ENCODE measurements at regions not wholly inside any gene's neighbourhood (a gene's known extent, or its start where the extent isn't known, plus 50 kb on each side); places are given as distances from the start of the nearest gene placed in this dataset.

DNA sequence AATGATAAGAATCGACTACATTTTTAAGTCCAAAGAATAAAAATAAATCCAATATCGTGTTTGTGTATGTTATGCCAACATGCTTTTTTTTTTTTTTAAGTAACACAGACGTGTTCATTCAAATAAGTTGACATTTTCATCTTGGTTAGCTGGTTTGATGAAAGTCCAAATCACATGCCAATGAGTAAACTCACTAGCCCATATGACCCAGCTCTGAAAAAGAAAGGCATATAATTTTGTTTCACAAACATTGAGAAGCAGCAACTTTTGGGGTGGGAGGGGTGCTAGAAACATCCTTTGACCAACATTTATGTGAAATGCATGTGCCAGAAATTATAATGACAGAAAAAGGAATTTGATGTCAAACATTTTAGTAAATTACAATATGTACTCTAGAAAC lies 61.6 kb upstream of the SPP1 start:
- H3K9me1 ChIP-seq (ENCODE audit: control insufficient read depth, insufficient read depth, low read length), result no peaks in the 10 kb centered on the region
- intact Hi-C loops (cut with micrococcal nuclease), result no loop called here
- H3K4me2 ChIP-seq (ENCODE audit: insufficient read depth, low read length), result no peak overlapping the region
- no TSS peak for BruUV-seq (replicated peaks)
- TF ChIP-seq FOXK2 (conservative IDR thresholded peaks at IDR 0.05 in 1 of 2, IDR thresholded peaks at IDR 0.05 in 1 of 2; ENCODE audit: low read depth in 2 of 2) (no peak), ADNP (tag; IDR thresholded peaks at IDR 0.05) (no peak)
- H3K27ac ChIP-seq (ENCODE audit: extremely low read depth, low read depth, low read length), result no peak overlapping the region
- no peaks in the 10 kb centered on the region for H3K36me3 ChIP-seq (ENCODE audit: control insufficient read depth, insufficient read depth, low read length)
- ChIA-PET POLR2A (no interaction called here), CTCF (ENCODE audit: low intra/inter-chr PET ratio) (no interaction called here)
- no peaks in the 10 kb centered on the region for H4K20me1 ChIP-seq (replicated peaks; ENCODE audit: control insufficient read depth, insufficient read depth, low read length)
- H3K4me1 ChIP-seq (replicated peaks in 1 of 2; ENCODE audit: control insufficient read depth in 2 of 2, insufficient read depth in 2 of 2, low read length in 2 of 2), result no peaks in the 10 kb centered on the region
- FAIRE-seq (no peak), DNase-seq (ENCODE audit: extremely low read depth in 1 of 4, low spot score in 3 of 4) (no peak), ATAC-seq (no peak)
- H3K4me3 ChIP-seq, result no peak overlapping the region
- no peaks in the 10 kb centered on the region; a peak in 2 of 5 replicates for H3K27me3 ChIP-seq (ENCODE audit: control insufficient read depth in 2 of 2, insufficient read depth in 2 of 2, low read length in 2 of 2)
- no peaks in the 10 kb centered on the region for H3K9me3 ChIP-seq (replicated peaks; ENCODE audit: control insufficient read depth, insufficient read depth, low read depth, low read length)
- no peaks in the 10 kb centered on the region for H3K79me2 ChIP-seq (ENCODE audit: control insufficient read depth, insufficient read depth, low read length)
- no peak overlapping the region for H2AFZ ChIP-seq (ENCODE audit: low read depth, low read length)
- H3K9ac ChIP-seq (ENCODE audit: insufficient read depth in 1 of 2, low read depth in 2 of 2, low read length in 2 of 2), result no peak overlapping the region
- in situ Hi-C loops (cut with MboI), result no loop called here
- WGBS (ENCODE audit: insufficient coverage, low coverage, missing lambda C conversion rate), result 0% methylated on average over 3 of the region's 3 CpGs

DNA sequence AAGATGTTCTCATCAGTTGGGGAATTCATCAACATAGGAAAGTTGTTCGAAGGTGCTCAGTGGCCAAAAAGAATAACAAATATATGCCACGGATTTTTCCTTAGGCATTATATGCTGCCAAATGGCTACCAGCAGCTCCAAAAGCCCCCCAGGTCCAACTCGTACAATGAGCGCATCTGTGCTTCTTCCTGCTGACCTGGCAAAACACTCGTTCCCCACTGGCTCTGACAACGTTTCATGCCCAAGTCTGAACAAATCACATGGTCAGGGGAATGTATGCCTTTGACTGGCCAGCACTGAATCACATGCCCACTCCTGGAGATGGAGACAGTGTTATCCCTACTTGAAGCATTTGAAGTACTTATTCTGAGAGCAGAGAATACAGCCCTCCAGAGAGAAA lies 59.9 kb upstream of the SPP1 start:
- H3K27me3 ChIP-seq (ENCODE audit: control insufficient read depth in 2 of 2, insufficient read depth in 2 of 2, low read length in 2 of 2), result no peaks in the 10 kb centered on the region; a peak in 1 of 5 replicates
- no TSS peak for BruUV-seq (replicated peaks)
- no peak for FAIRE-seq
- H3K4me2 ChIP-seq (ENCODE audit: insufficient read depth, low read length), result no peak overlapping the region
- ChIA-PET CTCF (ENCODE audit: low intra/inter-chr PET ratio) (no interaction called here), POLR2A (no interaction called here)
- H3K79me2 ChIP-seq (ENCODE audit: control insufficient read depth, insufficient read depth, low read length), result no peaks in the 10 kb centered on the region
- no peaks in the 10 kb centered on the region for H3K36me3 ChIP-seq (ENCODE audit: control insufficient read depth, insufficient read depth, low read length)
- no peak for ATAC-seq
- no peak overlapping the region for H3K4me3 ChIP-seq
- H3K9me3 ChIP-seq (replicated peaks; ENCODE audit: control insufficient read depth, insufficient read depth, low read depth, low read length), result no peaks in the 10 kb centered on the region
- H3K4me1 ChIP-seq (replicated peaks in 1 of 2; ENCODE audit: control insufficient read depth in 2 of 2, insufficient read depth in 2 of 2, low read length in 2 of 2), result no peaks in the 10 kb centered on the region
- H4K20me1 ChIP-seq (replicated peaks; ENCODE audit: control insufficient read depth, insufficient read depth, low read length), result no peaks in the 10 kb centered on the region
- DNase-seq (ENCODE audit: extremely low read depth in 1 of 4, low spot score in 3 of 4), result no peak
- intact Hi-C loops (cut with micrococcal nuclease) (no loop called here), in situ Hi-C loops (cut with MboI) (no loop called here)
- no peak overlapping the region for H3K9ac ChIP-seq (ENCODE audit: insufficient read depth in 1 of 2, low read depth in 2 of 2, low read length in 2 of 2)
- no peaks in the 10 kb centered on the region for H3K9me1 ChIP-seq (ENCODE audit: control insufficient read depth, insufficient read depth, low read length)
- no peak overlapping the region for H2AFZ ChIP-seq (ENCODE audit: low read depth, low read length)
- WGBS (ENCODE audit: insufficient coverage, low coverage, missing lambda C conversion rate), result 0% methylated on average over 6 of the region's 6 CpGs
- H3K27ac ChIP-seq (ENCODE audit: extremely low read depth, low read depth, low read length), result no peak overlapping the region
- no peak for TF ChIP-seq CCAR2 (IDR thresholded peaks at IDR 0.05; ENCODE audit: low read depth, low read length)
- TF ChIP-seq C11orf30 (IDR thresholded peaks at IDR 0.05; ENCODE audit: low read depth), result no peak
- TF ChIP-seq SMARCE1 (IDR thresholded peaks at IDR 0.05), result no peak
- no peak for TF ChIP-seq ZNF76 (CRISPR knock-in tag; IDR thresholded peaks at IDR 0.05; ENCODE audit: borderline replicate concordance)
- TF ChIP-seq RB1 (IDR thresholded peaks at IDR 0.05; ENCODE audit: low read depth), result no peak
- TF ChIP-seq CEBPG (CRISPR knock-in tag; IDR thresholded peaks at IDR 0.05), result no peak
- TF ChIP-seq CEBPG (tag; conservative IDR thresholded peaks at IDR 0.05 in 1 of 2, IDR thresholded peaks at IDR 0.05 in 1 of 2), result no peak
- TF ChIP-seq CBFA2T2 (conservative IDR thresholded peaks at IDR 0.05), result no peak
- TF ChIP-seq, protein P1, sequence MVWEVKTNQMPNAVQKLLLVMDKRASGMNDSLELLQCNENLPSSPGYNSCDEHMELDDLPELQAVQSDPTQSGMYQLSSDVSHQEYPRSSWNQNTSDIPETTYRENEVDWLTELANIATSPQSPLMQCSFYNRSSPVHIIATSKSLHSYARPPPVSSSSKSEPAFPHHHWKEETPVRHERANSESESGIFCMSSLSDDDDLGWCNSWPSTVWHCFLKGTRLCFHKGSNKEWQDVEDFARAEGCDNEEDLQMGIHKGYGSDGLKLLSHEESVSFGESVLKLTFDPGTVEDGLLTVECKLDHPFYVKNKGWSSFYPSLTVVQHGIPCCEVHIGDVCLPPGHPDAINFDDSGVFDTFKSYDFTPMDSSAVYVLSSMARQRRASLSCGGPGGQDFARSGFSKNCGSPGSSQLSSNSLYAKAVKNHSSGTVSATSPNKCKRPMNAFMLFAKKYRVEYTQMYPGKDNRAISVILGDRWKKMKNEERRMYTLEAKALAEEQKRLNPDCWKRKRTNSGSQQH (CRISPR knock-in tag; IDR thresholded peaks at IDR 0.05), result no peak
- TF ChIP-seq, protein P2, sequence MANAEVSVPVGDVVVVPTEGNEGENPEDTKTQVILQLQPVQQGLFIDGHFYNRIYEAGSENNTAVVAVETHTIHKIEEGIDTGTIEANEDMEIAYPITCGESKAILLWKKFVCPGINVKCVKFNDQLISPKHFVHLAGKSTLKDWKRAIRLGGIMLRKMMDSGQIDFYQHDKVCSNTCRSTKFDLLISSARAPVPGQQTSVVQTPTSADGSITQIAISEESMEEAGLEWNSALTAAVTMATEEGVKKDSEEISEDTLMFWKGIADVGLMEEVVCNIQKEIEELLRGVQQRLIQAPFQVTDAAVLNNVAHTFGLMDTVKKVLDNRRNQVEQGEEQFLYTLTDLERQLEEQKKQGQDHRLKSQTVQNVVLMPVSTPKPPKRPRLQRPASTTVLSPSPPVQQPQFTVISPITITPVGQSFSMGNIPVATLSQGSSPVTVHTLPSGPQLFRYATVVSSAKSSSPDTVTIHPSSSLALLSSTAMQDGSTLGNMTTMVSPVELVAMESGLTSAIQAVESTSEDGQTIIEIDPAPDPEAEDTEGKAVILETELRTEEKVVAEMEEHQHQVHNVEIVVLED (CRISPR knock-in tag; IDR thresholded peaks at IDR 0.05), result no peak
- TF ChIP-seq, protein P3, sequence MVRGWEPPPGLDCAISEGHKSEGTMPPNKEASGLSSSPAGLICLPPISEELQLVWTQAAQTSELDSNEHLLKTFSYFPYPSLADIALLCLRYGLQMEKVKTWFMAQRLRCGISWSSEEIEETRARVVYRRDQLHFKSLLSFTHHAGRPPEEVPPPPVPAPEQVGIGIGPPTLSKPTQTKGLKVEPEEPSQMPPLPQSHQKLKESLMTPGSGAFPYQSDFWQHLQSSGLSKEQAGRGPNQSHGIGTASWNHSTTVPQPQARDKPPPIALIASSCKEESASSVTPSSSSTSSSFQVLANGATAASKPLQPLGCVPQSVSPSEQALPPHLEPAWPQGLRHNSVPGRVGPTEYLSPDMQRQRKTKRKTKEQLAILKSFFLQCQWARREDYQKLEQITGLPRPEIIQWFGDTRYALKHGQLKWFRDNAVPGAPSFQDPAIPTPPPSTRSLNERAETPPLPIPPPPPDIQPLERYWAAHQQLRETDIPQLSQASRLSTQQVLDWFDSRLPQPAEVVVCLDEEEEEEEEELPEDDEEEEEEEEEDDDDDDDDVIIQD (CRISPR knock-in tag; IDR thresholded peaks at IDR 0.05), result no peak
- no peak for TF ChIP-seq HNRNPH1 (optimal IDR thresholded peaks at IDR 0.05; ENCODE audit: low read depth, low read length)
